Muscle of arm (tissue), 1 donor: ENCODE measurements at regions not wholly inside any gene's neighbourhood (a gene's known extent, or its start where the extent isn't known, plus 50 kb on each side); places are given as distances from the start of the nearest gene placed in this dataset.
"Not testable (repeated sequence)": the region's sequence is repeated elsewhere in the genome, so short reads cannot be mapped to it uniquely, and the experiment has no call there.

Experiments used
- DNase-seq: peaks from one replicate; pipeline ENCODE4 v3.0.0-alpha.2; 2013

- no peak for DNase-seq
These were observed 50.8 kb upstream of the CPOX start for GRCh38 chr3:98644168-98644567.

- DNase-seq, result no peak
These were observed 51.6 kb upstream of the CPOX start for GRCh38 chr3:98645039-98645438.

- no peak for DNase-seq
These were observed 53.3 kb upstream of the CPOX start for GRCh38 chr3:98646680-98647079.

- no peak for DNase-seq
These were observed 53.8 kb upstream of the CPOX start for GRCh38 chr3:98647197-98647596.

- DNase-seq, result no peak
These were observed 57.8 kb upstream of the CPOX start for GRCh38 chr3:98650971-98651779.

- DNase-seq, result no peak
These were observed 58.3 kb upstream of the CPOX start for GRCh38 chr3:98651780-98652077.

GRCh38 chr3:98655666-98656065 lies 62.3 kb upstream of the CPOX start:
- no peak for DNase-seq

- DNase-seq, result no peak
These were observed 64.0 kb upstream of the CPOX start for GRCh38 chr3:98657457-98657856.

GRCh38 chr3:98662699-98663098 lies 69.3 kb upstream of the CPOX start:
- DNase-seq, result no peak

GRCh38 chr3:98670020-98670419 lies 76.6 kb upstream of the CPOX start:
- DNase-seq, result no peak

GRCh38 chr3:98679986-98680385 lies 83.2 kb upstream of the ST3GAL6 start:
- DNase-seq, result no peak

GRCh38 chr3:98680723-98681122 lies 82.4 kb upstream of the ST3GAL6 start:
- DNase-seq, result no peak

- DNase-seq, result no peak
These were observed 81.7 kb upstream of the ST3GAL6 start for GRCh38 chr3:98681486-98681885.

- DNase-seq, result not testable (repeated sequence)
These were observed 80.7 kb upstream of the ST3GAL6 start for GRCh38 chr3:98682391-98682790.

- no peak for DNase-seq
These were observed 74.8 kb upstream of the ST3GAL6 start for GRCh38 chr3:98688363-98688762.

GRCh38 chr3:98690876-98691275 lies 72.3 kb upstream of the ST3GAL6 start:
- DNase-seq, result no peak

- no peak for DNase-seq
These were observed 71.2 kb upstream of the ST3GAL6 start for GRCh38 chr3:98691897-98692296.

GRCh38 chr3:98692787-98693473 lies 70.2 kb upstream of the ST3GAL6 start:
- DNase-seq, result no peak

GRCh38 chr3:98695796-98696195 lies 67.3 kb upstream of the ST3GAL6 start:
- DNase-seq, result no peak

GRCh38 chr3:98696296-98696695 lies 66.8 kb upstream of the ST3GAL6 start:
- not testable (repeated sequence) for DNase-seq

- DNase-seq, result no peak
These were observed 65.9 kb upstream of the ST3GAL6 start for GRCh38 chr3:98697225-98697624.

GRCh38 chr3:98699132-98699531 lies 64.0 kb upstream of the ST3GAL6 start:
- DNase-seq, result no peak

- DNase-seq, result no peak
These were observed 62.0 kb upstream of the ST3GAL6 start for GRCh38 chr3:98701071-98701675.
